Hematopoietic multipotent progenitor cell (in vitro differentiated cells): ENCODE measurements at regions not wholly inside any gene's neighbourhood (a gene's known extent, or its start where the extent isn't known, plus 50 kb on each side); places are given as distances from the start of the nearest gene placed in this dataset.
"Not testable (repeated sequence)": the region's sequence is repeated elsewhere in the genome, so short reads cannot be mapped to it uniquely, and the experiment has no call there.

Experiments
- DNase-seq, 3 donors: peaks; one replicate each; pipeline ENCODE4 v3.0.0-alpha.2; 2011 to 2015; ENCODE audit warnings: low read depth in 2 of 3, low spot score in 2 of 3

GRCh38 chr3:198146559-198147164 is 186.6 kb downstream of the LMLN start:
- not testable (repeated sequence) for DNase-seq

- DNase-seq = not testable (repeated sequence)
Measured at GRCh38 chr3:198147213-198147612, 187.2 kb downstream of the LMLN start.

- not testable (repeated sequence) for DNase-seq
Measured at GRCh38 chr3:198147993-198148392, 188.0 kb downstream of the LMLN start.

- not testable (repeated sequence) for DNase-seq
Measured at GRCh38 chr3:198149904-198150303, 189.9 kb downstream of the LMLN start.

- DNase-seq = not testable (repeated sequence)
Measured at GRCh38 chr3:198151867-198152266, 191.8 kb downstream of the LMLN start.

GRCh38 chr3:198155771-198156170 is 195.8 kb downstream of the LMLN start:
- DNase-seq = not testable (repeated sequence)

- DNase-seq = not testable (repeated sequence)
Measured at GRCh38 chr3:198157231-198157868, 197.3 kb downstream of the LMLN start.

- DNase-seq = not testable (repeated sequence)
Measured at GRCh38 chr3:198158007-198158406, 198.0 kb downstream of the LMLN start.

- DNase-seq = peak; percentile 4 to 58 (median 47)
Measured at GRCh38 chr3:198167339-198168039, 207.5 kb downstream of the LMLN start.

- DNase-seq = not testable (repeated sequence)
Measured at GRCh38 chr3:198170781-198171180, 210.8 kb downstream of the LMLN start.

- DNase-seq = not testable (repeated sequence)
Measured at GRCh38 chr3:198173080-198173479, 213.1 kb downstream of the LMLN start.

- not testable (repeated sequence) for DNase-seq
Measured at GRCh38 chr3:198173929-198174574, 214.0 kb downstream of the LMLN start.
